GM23338 (cell line): ENCODE measurements at regions not wholly inside any gene's neighbourhood (a gene's known extent, or its start where the extent isn't known, plus 50 kb on each side); places are given as distances from the start of the nearest gene placed in this dataset.

Experiments used
- ATAC-seq: fragments of 200-7000 bp; cut with Tn5 transposase; 3 replicates; pipeline ENCODE4 v1.9.1; 2020
- DNase-seq: peaks from one replicate; pipeline ENCODE4 v3.0.0-alpha.2; 2015; ENCODE audit warnings: low spot score
- H2AFZ ChIP-seq: fragments of 200-600 bp; sonication (generic); 2 replicates; pipeline ENCODE4 v1.8.0; 2016; ENCODE audit warnings: antibody characterized with exemption, mild to moderate bottlenecking, moderate library complexity
- H3F3A ChIP-seq: fragments of 200-600 bp; sonication (generic); replicated peaks from 2 replicates; pipeline ENCODE4 v1.8.0; 2017; ENCODE audit warnings: antibody characterized with exemption, mixed run types, low read depth
- H3K27ac ChIP-seq: fragments of 200-600 bp; sonication (generic); 2 replicates; pipeline ENCODE4 v1.6.1; 2016; ENCODE audit warnings: low read depth
- H3K27me3 ChIP-seq: fragments of 200-600 bp; sonication (generic); 2 replicates; pipeline ENCODE4 v1.8.0; 2016; ENCODE audit warnings: mild to moderate bottlenecking, mixed run types, moderate library complexity; ENCODE audit not compliant: insufficient read depth
- H3K36me3 ChIP-seq: fragments of 200-600 bp; sonication (generic); 2 replicates; pipeline ENCODE4 v1.8.0; 2016; ENCODE audit warnings: mild to moderate bottlenecking; ENCODE audit not compliant: insufficient read depth
- H3K4me1 ChIP-seq: fragments of 200-600 bp; sonication (generic); 2 replicates; pipeline ENCODE4 v1.8.0; 2016; ENCODE audit warnings: mild to moderate bottlenecking, moderate library complexity; ENCODE audit not compliant: insufficient read depth
- H3K4me2 ChIP-seq: fragments of 200-600 bp; sonication (generic); 2 replicates; pipeline ENCODE4 v1.7.1; 2017; ENCODE audit warnings: mixed run types
- H3K4me3 ChIP-seq: fragments of 200-600 bp; sonication (generic); 2 replicates; pipeline ENCODE4 v1.6.1; 2016; ENCODE audit warnings: mixed run types
- H3K79me2 ChIP-seq: fragments of 200-600 bp; sonication (generic); replicated peaks from 2 replicates; pipeline ENCODE4 v1.8.0; 2017; ENCODE audit warnings: mild to moderate bottlenecking; ENCODE audit not compliant: insufficient read depth
- H3K9me2 ChIP-seq: fragments of 200-600 bp; sonication (generic); 2 replicates; pipeline ENCODE4 v1.8.0; 2017; ENCODE audit not compliant: insufficient read depth
- H4K20me1 ChIP-seq: fragments of 200-600 bp; sonication (generic); replicated peaks from 2 replicates; pipeline ENCODE4 v1.8.0; 2017; ENCODE audit warnings: mild to moderate bottlenecking; ENCODE audit not compliant: insufficient read depth
- H3K27ac Mint-ChIP-seq: 2 replicates; pipeline ENCODE4 v1.8.0; 2020; ENCODE audit warnings: inconsistent platforms, mild to moderate bottlenecking, moderate library complexity, mixed read lengths
- H3K27me3 Mint-ChIP-seq: 3 replicates; pipeline ENCODE4 v1.8.0; 2022; ENCODE audit warnings: low read depth, mild to moderate bottlenecking, moderate library complexity, mixed read lengths, inconsistent platforms; ENCODE audit not compliant: insufficient read depth, poor library complexity
- H3K36me3 Mint-ChIP-seq: 3 replicates; pipeline ENCODE4 v1.8.0; 2021; ENCODE audit warnings: low read depth, mild to moderate bottlenecking, inconsistent platforms, moderate library complexity, mixed read lengths
- H3K4me1 Mint-ChIP-seq: 3 replicates; pipeline ENCODE4 v1.8.0; 2020; ENCODE audit warnings: mild to moderate bottlenecking, inconsistent platforms, mixed read lengths
- H3K4me3 Mint-ChIP-seq: 3 replicates; pipeline ENCODE4 v1.8.0; 2021; ENCODE audit warnings: moderate library complexity, mild to moderate bottlenecking, inconsistent platforms, mixed read lengths
- H3K9me3 Mint-ChIP-seq: 3 replicates; pipeline ENCODE4 v1.8.0; 2020; ENCODE audit warnings: moderate library complexity, mild to moderate bottlenecking, inconsistent platforms, mixed read lengths
- CTCF ChIP-seq, 2 experiments: fragments of 200-600 bp in 1 of 2; sonication (generic) in 1 of 2; conservative IDR thresholded peaks; 2 replicates each; pipeline versions ENCODE4 v1.5.1 to v1.6.1; 2016 to 2017; ENCODE audit warnings: antibody characterized with exemption in 2 of 2, low read depth in 2 of 2, mild to moderate bottlenecking in 2 of 2, moderate library complexity in 1 of 2
- ETS1 ChIP-seq: IDR thresholded peaks from 2 replicates; pipeline ENCODE4 v1.6.1; 2016; ENCODE audit warnings: antibody characterized with exemption
- EZH2 ChIP-seq: fragments of 200-600 bp; sonication (generic); IDR thresholded peaks from one replicate; pipeline ENCODE4 v1.8.0; 2017; ENCODE audit warnings: antibody characterized with exemption, mild to moderate bottlenecking, low read depth; ENCODE audit not compliant: unreplicated experiment
- EZH2phosphoT487 ChIP-seq: fragments of 200-600 bp; sonication (generic); IDR thresholded peaks from one replicate; pipeline ENCODE4 v1.8.1; 2018; ENCODE audit warnings: antibody characterized with exemption; ENCODE audit not compliant: unreplicated experiment
- JUNB ChIP-seq: IDR thresholded peaks from one replicate; pipeline ENCODE4 v1.6.1; 2016; ENCODE audit warnings: antibody characterized with exemption; ENCODE audit not compliant: unreplicated experiment
- NANOG ChIP-seq: IDR thresholded peaks from 2 replicates; pipeline ENCODE4 v1.6.1; 2016; ENCODE audit warnings: antibody characterized with exemption, borderline replicate concordance
- POLR2AphosphoS5 ChIP-seq: IDR thresholded peaks from 2 replicates; pipeline ENCODE4 v1.6.1; 2016; ENCODE audit warnings: antibody characterized with exemption, low read depth
- REST ChIP-seq: IDR thresholded peaks from one replicate; pipeline ENCODE4 v1.6.1; 2018; ENCODE audit warnings: antibody characterized with exemption; ENCODE audit not compliant: unreplicated experiment
- STAT1 ChIP-seq: IDR thresholded peaks from one replicate; pipeline ENCODE4 v1.6.1; 2016; ENCODE audit warnings: antibody characterized with exemption; ENCODE audit not compliant: unreplicated experiment
- ZNF114 ChIP-seq: fragments of 250-450 bp; sonication (Bioruptor Pico); IDR thresholded peaks from 2 replicates; pipeline ENCODE4 v1.5.0; 2020; ENCODE audit warnings: mild to moderate bottlenecking, moderate library complexity
- ZNF331 ChIP-seq: fragments of 250-450 bp; sonication (Bioruptor Pico); IDR thresholded peaks from 2 replicates; pipeline ENCODE4 v1.5.0; 2020; ENCODE audit warnings: low read depth, mild to moderate bottlenecking, moderate library complexity
- ZNF462 ChIP-seq: fragments of 250-450 bp; sonication (Bioruptor Pico); IDR thresholded peaks from 2 replicates; pipeline ENCODE4 v1.5.0; 2020; ENCODE audit warnings: mild to moderate bottlenecking, moderate library complexity

- TF ChIP-seq ETS1 (no peak), STAT1 (no peak)
These were observed 355.4 kb upstream of the FAR2 start (continued) for GRCh38 chr12:28793581-28794151.

- Histone ChIP-seq H2AFZ (peak overlapping the region; percentile 54; the same call in 1 of the 2 replicates), H3K27ac (no peak overlapping the region), H3K79me2 (no peaks in the 10 kb centered on the region), H3K27me3 (no peaks in the 10 kb centered on the region), H4K20me1 (no peaks in the 10 kb centered on the region), H3F3A (no peaks in the 10 kb centered on the region), H3K4me2 (no peak overlapping the region), H3K4me1 (0 out of 2 replicates have a peak, but pooled peaks cover 4% of the 10 kb centered on the region), H3K9me2 (peaks cover 21% of the 10 kb centered on the region), H3K4me3 (no peak overlapping the region), H3K36me3 (no peaks in the 10 kb centered on the region)
- Mint-ChIP-seq H3K27ac (no peak overlapping the region), H3K27me3 (no peaks in the 10 kb centered on the region), H3K9me3 (no peaks in the 10 kb centered on the region), H3K36me3 (no peaks in the 10 kb centered on the region), H3K4me3 (no peak overlapping the region), H3K4me1 (0 out of 3 replicates have a peak, but pooled peaks cover 3% of the 10 kb centered on the region)
- DNase-seq (no peak), ATAC-seq (no peak)
- no peak for TF ChIP-seq ZNF114
- no peak for TF ChIP-seq NANOG
- no peak for TF ChIP-seq CTCF (conservative IDR thresholded peaks at IDR 0.05; ENCODE audit: low read depth in 2 of 2)
- no peak for TF ChIP-seq ZNF331
- no peak for TF ChIP-seq REST
- no peak for TF ChIP-seq JUNB
- no peak for TF ChIP-seq STAT1
- no peak for TF ChIP-seq EZH2
- TF ChIP-seq EZH2phosphoT487 = no peak
- TF ChIP-seq POLR2AphosphoS5 = no peak
- no peak for TF ChIP-seq ZNF462 (CRISPR knock-in tag)
These were observed 354.9 kb upstream of the FAR2 start for GRCh38 chr12:28794211-28794610.
